H1 (cell line): ENCODE measurements at regions not wholly inside any gene's neighbourhood (a gene's known extent, or its start where the extent isn't known, plus 50 kb on each side); places are given as distances from the start of the nearest gene placed in this dataset.
A peak's percentile ranks its signal among the peaks of the same experiment; 100 is the strongest.

ENCODE experiments used
- CTCF ChIA-PET: fragments of 300-600 bp; sonication (Branson Sonifier 250); formaldehyde crosslinking; loops from one replicate; lab custom pipeline; 2021; ENCODE audit not compliant: partially characterized antibody; lab: Charles Lee
- POLR2A ChIA-PET: fragments of 300-600 bp; sonication (Branson Sonifier 250); formaldehyde crosslinking; loops from one replicate; lab custom pipeline; 2021; ENCODE audit warnings: inconsistent platforms; ENCODE audit not compliant: partially characterized antibody; lab: Charles Lee
- DNase-seq, 2 experiments: peaks; one replicate each; pipeline versions ENCODE4 v3.0.0 to v3.0.0-alpha.2; 2010 to 2022; ENCODE audit warnings: low spot score in 2 of 2, low read depth in 1 of 2, mixed read lengths in 1 of 2
- FAIRE-seq: peaks from 2 replicates; lab custom pipeline; 2011; peaks lifted over from hg19 to GRCh38; lab: Jason Lieb, UNC
- H2AFZ ChIP-seq: 2 replicates; pipeline ENCODE4 v1.8.1; 2012; ENCODE audit warnings: low read length, inconsistent platforms
- H2AK5ac ChIP-seq: 2 replicates; pipeline ENCODE4 v1.6.1; 2013; ENCODE audit warnings: low read depth, low read length
- H2BK120ac ChIP-seq: replicated peaks from 2 replicates; pipeline ENCODE3; 2013; ENCODE audit warnings: low read depth, low read length, inconsistent platforms
- H2BK12ac ChIP-seq: 2 replicates; pipeline ENCODE4 v1.6.1; 2013; ENCODE audit warnings: low read depth, low read length
- H2BK15ac ChIP-seq: 2 replicates; pipeline ENCODE4 v1.6.1; 2013; ENCODE audit warnings: low read length
- H2BK20ac ChIP-seq: 2 replicates; pipeline ENCODE4 v1.6.1; 2013; ENCODE audit warnings: low read length
- H2BK5ac ChIP-seq: 2 replicates; pipeline ENCODE4 v1.6.1; 2013; ENCODE audit warnings: low read depth, low read length
- H3K14ac ChIP-seq: 2 replicates; pipeline ENCODE4 v1.6.1; 2013; ENCODE audit warnings: inconsistent platforms; ENCODE audit not compliant: insufficient read length
- H3K18ac ChIP-seq: 2 replicates; pipeline ENCODE4 v1.6.1; 2013; ENCODE audit warnings: low read length; ENCODE audit errors: extremely low read depth
- H3K23ac ChIP-seq: 2 replicates; pipeline ENCODE4 v1.6.1; 2013; ENCODE audit warnings: inconsistent platforms; ENCODE audit not compliant: insufficient read length
- H3K23me2 ChIP-seq: 2 replicates; pipeline ENCODE4 v1.6.1; 2013; ENCODE audit warnings: low read depth, low read length
- H3K27ac ChIP-seq: 2 replicates; pipeline ENCODE4 v1.6.1; 2011; ENCODE audit warnings: low read depth, low read length, inconsistent platforms
- H3K27me3 ChIP-seq, 4 experiments: replicated peaks in 1 of 4; 1 replicate in 1 of 4; 2 replicates in 3 of 4; pipeline versions ENCODE4 v1.6.1 to v1.8.1; 2011 to 2013; ENCODE audit warnings: low read length in 3 of 4, mild to moderate bottlenecking in 3 of 4, inconsistent platforms in 2 of 4, mixed read lengths in 2 of 4, moderate library complexity in 1 of 4; ENCODE audit not compliant: control insufficient read depth in 3 of 4, insufficient read depth in 3 of 4; ENCODE audit errors: extremely low read depth in 1 of 4
- H3K36me3 ChIP-seq, 4 experiments: 2 replicates each; pipeline versions ENCODE4 v1.6.1 to v1.8.1; 2011 to 2013; ENCODE audit warnings: mild to moderate bottlenecking in 4 of 4, low read length in 3 of 4, moderate library complexity in 2 of 4, control low read depth in 1 of 4, inconsistent platforms in 1 of 4; ENCODE audit not compliant: insufficient read depth in 4 of 4, control insufficient read depth in 2 of 4
- H3K4ac ChIP-seq: replicated peaks from 2 replicates; pipeline ENCODE3; 2013; ENCODE audit warnings: low read length, low read depth, mixed read lengths, inconsistent platforms; ENCODE audit not compliant: insufficient read length
- H3K4me1 ChIP-seq, 4 experiments: replicated peaks in 1 of 4; 1 replicate in 1 of 4; 2 replicates in 3 of 4; pipeline versions ENCODE4 v1.6.1 to v1.8.1; 2011 to 2013; ENCODE audit warnings: low read length in 3 of 4, inconsistent platforms in 2 of 4, mixed read lengths in 1 of 4; ENCODE audit not compliant: insufficient read depth in 4 of 4, control insufficient read depth in 3 of 4
- H3K4me2 ChIP-seq, 2 experiments: 2 replicates each; pipeline versions ENCODE4 v1.6.1 to v1.8.1; 2011 to 2013; ENCODE audit warnings: low read depth in 2 of 2, low read length in 2 of 2, control low read depth in 1 of 2, inconsistent platforms in 1 of 2, mild to moderate bottlenecking in 1 of 2; ENCODE audit not compliant: insufficient read depth in 1 of 2
- H3K4me3 ChIP-seq, 4 experiments: fragments of 200-600, 300-600 bp in 1 of 4; sonication (generic), shearing (Covaris generic), sonication (Bioruptor Twin) in 1 of 4; 2 replicates each; pipeline versions ENCODE4 v1.5.1 to v1.8.1; 2011 to 2016; ENCODE audit warnings: low read length in 4 of 4, low read depth in 3 of 4, control low read depth in 2 of 4, inconsistent platforms in 2 of 4, mild to moderate bottlenecking in 2 of 4, mixed read lengths in 1 of 4, moderate library complexity in 1 of 4; ENCODE audit not compliant: insufficient read depth in 2 of 4; ENCODE audit errors: extremely low read depth in 1 of 4
- H3K56ac ChIP-seq: replicated peaks from 2 replicates; pipeline ENCODE3; 2013; ENCODE audit warnings: low read depth, mild to moderate bottlenecking, mixed read lengths, low read length, inconsistent platforms; ENCODE audit not compliant: insufficient read length
- H3K79me1 ChIP-seq: 2 replicates; pipeline ENCODE4 v1.6.1; 2013; ENCODE audit warnings: low read depth, low read length, control low read depth
- H3K79me2 ChIP-seq, 2 experiments: 2 replicates each; pipeline versions ENCODE4 v1.6.1 to v1.8.1; 2012 to 2013; ENCODE audit warnings: low read length in 2 of 2, mild to moderate bottlenecking in 2 of 2, inconsistent platforms in 1 of 2; ENCODE audit not compliant: insufficient read depth in 2 of 2, control insufficient read depth in 1 of 2
- H3K9ac ChIP-seq, 4 experiments: replicated peaks in 1 of 4; 1 replicate in 1 of 4; 2 replicates in 3 of 4; pipeline versions ENCODE4 v1.6.1 to v1.8.1; 2011 to 2013; ENCODE audit warnings: low read depth in 3 of 4, low read length in 3 of 4, control low read depth in 2 of 4, mild to moderate bottlenecking in 2 of 4, moderate library complexity in 2 of 4, inconsistent platforms in 1 of 4; ENCODE audit errors: extremely low read depth in 1 of 4
- H3K9me3 ChIP-seq, 2 experiments: 2 replicates each; pipeline versions ENCODE4 v1.6.1 to v1.8.1; 2012 to 2013; ENCODE audit warnings: mild to moderate bottlenecking in 2 of 2, moderate library complexity in 2 of 2, control low read depth in 1 of 2, inconsistent platforms in 1 of 2, low read depth in 1 of 2, low read length in 1 of 2, mixed read lengths in 1 of 2; ENCODE audit not compliant: insufficient read depth in 2 of 2
- H4K20me1 ChIP-seq, 2 experiments: replicated peaks in 1 of 2; 2 replicates each; pipeline versions ENCODE3 to v1.8.1; 2011 to 2013; ENCODE audit warnings: inconsistent platforms in 2 of 2, low read length in 2 of 2, mild to moderate bottlenecking in 1 of 2; ENCODE audit not compliant: insufficient read depth in 2 of 2, control insufficient read depth in 1 of 2
- H4K5ac ChIP-seq: 2 replicates; pipeline ENCODE4 v1.6.1; 2013; ENCODE audit warnings: low read length, low read depth, mixed read lengths, inconsistent platforms; ENCODE audit not compliant: insufficient read length
- H4K8ac ChIP-seq: 2 replicates; pipeline ENCODE4 v1.8.0; 2013; ENCODE audit warnings: mild to moderate bottlenecking, moderate library complexity, low read length, inconsistent platforms; ENCODE audit not compliant: insufficient read depth; ENCODE audit errors: extremely low read depth
- H4K91ac ChIP-seq: replicated peaks from 2 replicates; pipeline ENCODE3; 2013; ENCODE audit warnings: low read length, mixed read lengths, inconsistent platforms; ENCODE audit not compliant: insufficient read length
- BCL11A ChIP-seq, 2 experiments: IDR thresholded peaks; one replicate each; pipeline ENCODE4 v1.6.1; 2011; ENCODE audit warnings: low read depth in 2 of 2, low read length in 2 of 2, mild to moderate bottlenecking in 2 of 2
- BRCA1 ChIP-seq: IDR thresholded peaks from 2 replicates; pipeline ENCODE4 v1.6.1; 2012; ENCODE audit warnings: low read depth, low read length, improper control_type of control experiment
- CBX5 ChIP-seq: fragments of 300-800, 300-1000 bp; sonication (generic); IDR thresholded peaks from 2 replicates; pipeline ENCODE4 v1.7.1; 2016; ENCODE audit warnings: antibody characterized with exemption, low read length, low read depth
- CHD1 ChIP-seq: IDR thresholded peaks from 2 replicates; pipeline ENCODE4 v1.6.1; 2012; ENCODE audit warnings: low read depth, low read length, improper control_type of control experiment
- NRF1 ChIP-seq: IDR thresholded peaks from 2 replicates; pipeline ENCODE4 v1.6.1; 2011; ENCODE audit warnings: mild to moderate bottlenecking, low read depth, low read length, improper control_type of control experiment
- POLR2A ChIP-seq, 2 experiments: IDR thresholded peaks; 1 replicate in 1 of 2; 2 replicates in 1 of 2; pipeline ENCODE4 v1.6.1; 2011; ENCODE audit warnings: low read depth in 2 of 2, low read length in 2 of 2, mild to moderate bottlenecking in 2 of 2; ENCODE audit errors: control extremely low read depth in 1 of 2
- SAP30 ChIP-seq: fragments of 300-600 bp; sonication (generic); IDR thresholded peaks from 2 replicates; pipeline ENCODE4 v1.7.1; 2012; ENCODE audit warnings: low read length, moderate library complexity, mild to moderate bottlenecking, inconsistent platforms; ENCODE audit not compliant: insufficient read depth, insufficient replicate concordance
- SIN3A ChIP-seq, 2 experiments: IDR thresholded peaks in 1 of 2; conservative IDR thresholded peaks in 1 of 2; 2 replicates each; pipeline ENCODE4 v1.6.1; 2011 to 2012; ENCODE audit warnings: low read length in 2 of 2, improper control_type of control experiment in 1 of 2, low read depth in 1 of 2, mild to moderate bottlenecking in 1 of 2
- SIRT6 ChIP-seq: IDR thresholded peaks from one replicate; pipeline ENCODE4 v1.7.1; 2012; ENCODE audit warnings: low read length, inconsistent platforms
- SRF ChIP-seq: IDR thresholded peaks from 2 replicates; pipeline ENCODE4 v1.6.1; 2011; ENCODE audit warnings: mild to moderate bottlenecking, low read depth, low read length, moderate library complexity
- SUZ12 ChIP-seq: fragments of 200-600 bp; sonication (generic); IDR thresholded peaks from 2 replicates; pipeline ENCODE4 v1.6.1; 2012; ENCODE audit warnings: mild to moderate bottlenecking, inconsistent platforms, low read length, moderate library complexity, mixed read lengths
- WGBS, 2 experiments: shearing (Covaris generic) in 1 of 2; methylation state at CpG; one replicate each; pipeline versions ENCODE4 v1.1.6 to v1.1.7; 2013 to 2015; ENCODE audit warnings: low lambda C conversion rate in 2 of 2, mixed read lengths in 2 of 2, inconsistent platforms in 1 of 2, low coverage in 1 of 2, missing lambda C conversion rate in 1 of 2; ENCODE audit not compliant: insufficient replicate concordance in 2 of 2, insufficient coverage in 1 of 2, insufficient read length in 1 of 2; ENCODE audit errors: extremely low coverage in 1 of 2, missing lambda C conversion rate in 1 of 2; 5-methylcytosine and 5-hydroxymethylcytosine counted together
- TF ChIP-seq, protein P1 (sequence below): IDR thresholded peaks from 2 replicates; pipeline ENCODE4 v1.6.1; 2012; ENCODE audit warnings: low read length, inconsistent platforms

DNA sequence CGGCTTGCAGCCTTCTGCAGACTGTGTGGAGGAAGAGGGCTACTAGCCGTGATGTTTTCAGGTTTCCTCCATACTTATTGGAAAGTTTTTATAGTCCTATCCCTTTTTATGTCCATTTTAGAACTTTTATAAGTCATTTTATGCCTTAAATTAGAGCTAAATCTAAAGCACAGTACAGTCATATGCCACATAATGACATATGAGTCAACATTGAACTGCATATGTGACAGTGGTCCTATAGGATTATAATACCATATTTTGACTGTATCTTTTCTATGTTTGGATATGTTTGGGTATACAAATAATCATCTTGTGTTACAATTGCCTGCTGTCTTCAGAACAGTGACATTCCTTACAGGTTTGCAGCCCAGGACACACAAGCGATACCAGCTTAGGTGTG, 200.2 kb downstream of the SPRY1 start:
- Histone ChIP-seq H4K20me1 (no peaks in the 10 kb centered on the region), H3K14ac (no peak overlapping the region), H3K4me2 (no peak overlapping the region), H2BK120ac (no peak overlapping the region), H2BK12ac (no peak overlapping the region), H2AFZ (no peak overlapping the region), H3K23me2 (no peaks in the 10 kb centered on the region), H2BK15ac (no peak overlapping the region), H3K9ac (no peak overlapping the region), H3K4ac (no peak overlapping the region), H4K8ac (no peak overlapping the region), H4K91ac (no peak overlapping the region), H3K27ac (no peak overlapping the region), H3K56ac (no peak overlapping the region), H3K36me3 (no peaks in the 10 kb centered on the region), H2AK5ac (no peak overlapping the region), H3K79me2 (no peaks in the 10 kb centered on the region), H3K9me3 (no peaks in the 10 kb centered on the region), H4K5ac (no peak overlapping the region), H3K79me1 (no peaks in the 10 kb centered on the region), H3K4me1 (peaks cover 0 to 11% (median 2%) of the 10 kb centered on the region in 4 experiments; a peak in 2 of 7 replicates), H3K23ac (no peak overlapping the region), H2BK20ac (peak overlapping the region; percentile 11; the same call in 1 of the 2 replicates), H2BK5ac (no peak overlapping the region), H3K27me3 (no peaks in the 10 kb centered on the region), H3K4me3 (no peak overlapping the region), H3K18ac (no peak overlapping the region)
- TF ChIP-seq SIN3A (conservative IDR thresholded peaks at IDR 0.05 in 1 of 2, IDR thresholded peaks at IDR 0.05 in 1 of 2; ENCODE audit: low read depth in 1 of 2, low read length in 2 of 2) (no peak), CHD1 (no peak), BCL11A (IDR thresholded peaks at IDR 0.05; ENCODE audit: low read depth in 2 of 2, low read length in 2 of 2) (no peak), SRF (no peak), SIRT6 (no peak), CBX5 (no peak), SAP30 (no peak), BRCA1 (no peak), NRF1 (no peak), POLR2A (IDR thresholded peaks at IDR 0.05; ENCODE audit: control extremely low read depth in 1 of 2, low read depth in 2 of 2, low read length in 2 of 2) (no peak), SUZ12 (no peak)
- TF ChIP-seq, protein P1, sequence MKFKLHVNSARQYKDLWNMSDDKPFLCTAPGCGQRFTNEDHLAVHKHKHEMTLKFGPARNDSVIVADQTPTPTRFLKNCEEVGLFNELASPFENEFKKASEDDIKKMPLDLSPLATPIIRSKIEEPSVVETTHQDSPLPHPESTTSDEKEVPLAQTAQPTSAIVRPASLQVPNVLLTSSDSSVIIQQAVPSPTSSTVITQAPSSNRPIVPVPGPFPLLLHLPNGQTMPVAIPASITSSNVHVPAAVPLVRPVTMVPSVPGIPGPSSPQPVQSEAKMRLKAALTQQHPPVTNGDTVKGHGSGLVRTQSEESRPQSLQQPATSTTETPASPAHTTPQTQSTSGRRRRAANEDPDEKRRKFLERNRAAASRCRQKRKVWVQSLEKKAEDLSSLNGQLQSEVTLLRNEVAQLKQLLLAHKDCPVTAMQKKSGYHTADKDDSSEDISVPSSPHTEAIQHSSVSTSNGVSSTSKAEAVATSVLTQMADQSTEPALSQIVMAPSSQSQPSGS: no peak
- CTCF ChIA-PET: interaction anchor here (0.9 to 1.7 kb wide), 2 partner anchors 17 to 32 kb away, joined by 3 to 6 read pairs; no protein-coding TSS in a partner anchor
- whole genome bisulfite sequencing, 2 experiments: 85% methylated on average over 3 of the region's 3 CpGs; no CpG with 5 or more reads in 1 of the 2 experiments
- FAIRE-seq: no peak
- POLR2A ChIA-PET: no interaction called here
- DNase-seq: no peak
